ENCODE measurements at regions not wholly inside any gene's neighbourhood (a gene's known extent, or its start where the extent isn't known, plus 50 kb on each side); places are given as distances from the start of the nearest gene placed in this dataset.
"Not testable (repeated sequence)": the region's sequence is repeated elsewhere in the genome, so short reads cannot be mapped to it uniquely, and the experiment has no call there.

DNA sequence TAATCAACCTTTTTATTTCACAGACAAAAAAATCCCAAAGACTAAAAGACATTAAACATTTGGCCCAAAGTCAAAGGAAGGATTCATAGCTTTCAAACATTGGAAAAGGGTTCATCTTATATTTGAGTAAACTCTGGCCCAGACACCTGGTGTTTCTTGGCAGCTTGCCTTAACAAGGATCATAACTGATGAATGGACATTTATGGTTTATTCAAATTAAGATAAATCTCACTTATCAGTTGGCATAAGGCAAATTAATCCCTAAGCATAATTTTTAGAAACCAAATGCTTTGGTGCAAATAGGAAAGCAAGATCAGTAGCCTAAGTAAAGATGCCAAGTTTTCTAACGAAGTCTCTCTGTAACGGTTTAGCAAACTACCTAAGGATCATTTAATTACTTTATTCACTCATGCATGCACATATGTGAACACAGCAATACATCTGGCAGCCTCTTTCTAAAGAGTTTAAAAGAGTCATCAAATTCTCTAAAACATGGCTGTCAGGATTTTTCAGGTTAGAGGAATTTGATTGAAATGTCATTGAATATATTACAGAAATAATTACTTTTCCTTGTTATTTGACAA, 323.4 kb upstream of the RBMS1 start:
- DNase-seq: no peak

DNA sequence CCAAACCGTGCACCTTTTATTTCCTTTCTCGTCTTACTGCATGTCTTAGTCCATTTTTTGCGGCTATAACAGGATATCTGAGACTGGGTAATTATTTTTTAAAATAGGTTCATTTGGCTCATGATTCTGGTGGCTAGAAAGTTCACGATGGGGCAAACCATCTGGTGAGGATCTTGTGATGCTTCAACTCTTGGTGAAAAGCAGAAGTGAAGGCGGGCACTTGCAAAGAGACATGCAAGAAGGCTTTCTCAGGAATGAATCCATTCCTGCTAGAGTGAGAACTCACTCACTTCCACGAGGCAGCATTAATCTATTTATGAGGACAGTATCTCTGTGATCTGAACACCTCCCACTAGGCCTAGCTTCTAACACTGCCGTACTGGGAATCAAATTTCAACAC, 327.1 kb upstream of the RBMS1 start:
- DNase-seq: no peak

DNA sequence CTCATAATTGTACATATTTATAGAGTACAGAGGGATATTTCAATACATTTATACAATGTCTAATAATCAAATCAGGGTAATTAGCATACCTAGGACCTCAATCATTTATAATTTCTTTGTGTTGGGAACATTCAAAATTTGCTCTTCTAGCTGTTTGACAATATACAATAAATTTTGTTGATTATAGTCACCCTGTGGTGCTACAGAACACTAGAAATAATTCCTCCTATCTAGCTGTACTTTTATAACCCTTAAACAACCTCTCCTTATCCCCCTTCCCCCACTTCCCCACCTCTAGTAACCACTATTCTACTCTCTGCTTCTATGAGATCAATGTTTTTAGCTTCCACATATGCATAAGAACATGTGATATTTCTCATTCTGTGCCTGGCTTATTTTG, 328.4 kb upstream of the RBMS1 start:
- DNase-seq: no peak

DNA sequence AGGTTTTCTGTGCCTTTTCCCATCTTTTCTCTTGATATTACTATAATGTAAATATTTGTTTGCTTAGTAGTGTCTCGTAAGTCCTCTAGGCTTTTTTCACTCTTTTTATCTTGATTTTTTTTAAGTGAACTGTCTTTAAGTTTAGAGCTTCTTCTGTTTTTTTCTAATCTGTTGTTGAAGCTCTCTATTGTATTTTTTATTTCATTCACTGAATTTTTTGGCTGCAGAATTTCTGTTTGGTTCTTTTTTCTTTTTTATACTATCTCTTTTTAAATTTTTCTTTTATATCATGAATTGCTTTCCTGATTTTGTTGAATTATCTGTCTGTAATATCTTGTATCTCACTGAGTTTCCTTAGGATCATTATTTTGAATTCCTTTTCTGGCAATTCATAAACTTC, 331.8 kb upstream of the RBMS1 start:
- DNase-seq: no peak

DNA sequence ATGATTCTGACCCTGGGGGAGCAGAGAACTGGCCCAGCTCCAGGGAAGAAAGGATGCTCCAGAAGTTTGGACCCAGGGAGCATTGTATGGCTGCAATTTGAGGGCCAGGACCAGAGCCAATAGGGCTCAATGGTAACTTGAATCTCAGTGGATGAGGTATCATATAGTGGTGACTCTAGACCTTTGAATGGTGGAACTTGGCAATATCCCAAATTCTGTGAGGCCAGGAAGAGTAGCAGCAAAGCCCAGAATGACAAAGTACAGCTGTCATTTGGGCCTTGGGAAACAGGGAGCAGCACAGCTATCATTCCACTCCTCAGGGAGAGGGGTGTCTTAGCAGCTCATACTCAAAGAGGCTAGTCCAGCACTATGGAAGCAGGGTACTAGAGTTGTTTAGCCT, 332.9 kb upstream of the RBMS1 start:
- no peak for DNase-seq

- no peak for DNase-seq
These were observed 332.2 kb upstream of the TANK start for GRCh38 chr2:160828076-160828475.

GRCh38 chr2:160832381-160832780, 327.8 kb upstream of the TANK start:
- not testable (repeated sequence) for DNase-seq

DNA sequence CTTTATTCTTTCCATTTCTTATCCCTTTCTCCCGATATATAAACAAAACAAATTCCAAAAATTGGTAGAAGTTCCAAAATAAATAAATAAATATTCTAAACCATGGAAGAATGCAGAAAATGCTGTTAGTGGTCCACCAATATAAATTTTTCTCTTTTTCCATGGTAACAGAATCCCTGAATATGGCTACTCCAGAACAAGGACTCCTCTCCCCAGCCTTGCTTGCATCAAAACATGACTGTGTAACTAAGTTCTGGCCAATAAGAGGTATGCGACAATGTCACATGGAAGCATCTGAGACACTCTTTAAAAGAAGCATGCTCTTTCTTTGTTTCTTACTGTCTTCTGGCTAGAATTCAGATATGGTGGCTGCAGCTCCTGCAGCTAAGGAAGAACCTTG, 325.1 kb upstream of the TANK start:
- no peak for DNase-seq

- no peak for DNase-seq
These were observed 323.5 kb upstream of the TANK start for GRCh38 chr2:160836755-160837154.

DNA sequence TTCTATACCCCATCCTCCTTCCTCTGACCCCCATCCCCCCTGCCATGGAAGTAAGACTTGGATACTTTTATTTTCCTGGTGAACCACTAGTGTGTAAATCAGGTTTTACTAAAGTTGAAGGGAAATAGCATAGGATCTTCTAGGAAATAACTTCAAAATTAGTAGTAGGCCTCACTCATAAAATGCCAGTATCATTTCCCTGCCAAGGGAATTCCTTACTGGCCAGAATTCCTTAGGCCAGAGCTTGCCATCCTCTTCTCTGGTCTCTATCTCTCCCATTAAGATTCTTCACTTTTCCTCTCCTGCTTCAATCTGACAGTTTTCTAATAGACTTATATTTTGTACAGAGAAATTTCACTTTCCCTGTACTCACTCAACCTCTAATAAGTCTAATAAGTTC, 322.8 kb upstream of the TANK start:
- no peak for DNase-seq

- no peak for DNase-seq
These were observed 322.1 kb upstream of the TANK start for GRCh38 chr2:160838147-160838546.

GRCh38 chr2:160838691-160839090, 321.5 kb upstream of the TANK start:
- no peak for DNase-seq

- DNase-seq: no peak
These were observed 317.9 kb upstream of the TANK start for GRCh38 chr2:160842286-160842685.

DNA sequence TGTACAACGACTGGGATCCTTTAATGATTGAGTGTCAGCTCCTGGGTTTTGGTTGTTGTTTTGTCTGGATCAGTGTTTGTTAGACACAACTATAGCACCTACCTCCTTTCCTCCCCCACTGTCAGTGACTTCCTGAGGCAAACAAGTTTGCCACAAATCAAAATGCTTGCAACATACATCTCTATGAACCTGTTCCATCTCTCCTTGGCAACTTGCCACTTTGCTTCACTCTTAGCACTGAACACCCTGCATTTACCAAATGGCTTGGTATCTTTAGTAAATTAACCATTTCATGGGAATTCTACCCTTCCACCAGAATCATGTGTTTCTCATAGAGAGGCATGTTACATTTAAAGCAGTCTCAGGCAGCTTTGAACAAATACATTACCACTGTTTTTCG, 301.1 kb upstream of the TANK start:
- DNase-seq: no peak

DNA sequence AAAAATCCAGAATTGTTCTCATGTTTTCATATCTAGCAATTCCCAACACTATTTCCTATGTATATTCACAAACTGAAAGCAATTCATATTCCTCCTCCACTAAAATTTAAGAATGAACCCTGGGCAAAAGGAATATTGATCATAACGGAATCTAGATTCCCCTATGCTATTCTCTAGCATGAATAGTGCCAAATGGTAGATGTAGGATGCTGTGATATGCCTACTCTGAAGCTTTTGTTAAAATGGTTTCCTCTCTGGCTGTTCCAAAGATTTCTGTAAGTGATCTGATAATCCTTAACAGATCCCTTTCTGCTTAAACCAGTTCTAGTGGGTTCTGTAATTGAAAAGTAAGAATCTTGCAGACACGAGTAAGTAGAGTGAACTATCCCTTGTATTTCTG, 298.0 kb upstream of the TANK start:
- no peak for DNase-seq

DNA sequence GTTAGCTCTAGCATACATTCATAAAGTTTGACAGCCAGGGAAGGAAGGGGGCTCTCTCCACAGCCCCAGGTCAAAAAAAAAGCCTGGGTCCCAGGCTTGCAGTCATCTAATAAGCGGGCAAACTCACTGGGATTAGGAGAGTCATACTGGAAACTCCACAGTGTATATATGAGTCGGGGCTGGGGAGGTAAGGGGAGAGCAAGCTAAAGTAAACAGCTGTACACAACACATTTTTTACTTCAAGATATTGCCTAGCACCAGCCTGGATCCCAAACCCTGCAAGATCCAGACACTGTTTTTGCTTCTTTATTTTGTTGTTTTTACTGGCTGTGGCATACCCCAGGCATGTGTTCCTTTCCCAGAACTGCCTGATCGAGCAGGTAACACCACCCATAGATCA, 291.3 kb upstream of the TANK start:
- no peak for DNase-seq

- no peak for DNase-seq
These were observed 290.8 kb upstream of the TANK start for GRCh38 chr2:160869411-160869810.

GRCh38 chr2:160870729-160871465, 289.3 kb upstream of the TANK start:
- no peak for DNase-seq

DNA sequence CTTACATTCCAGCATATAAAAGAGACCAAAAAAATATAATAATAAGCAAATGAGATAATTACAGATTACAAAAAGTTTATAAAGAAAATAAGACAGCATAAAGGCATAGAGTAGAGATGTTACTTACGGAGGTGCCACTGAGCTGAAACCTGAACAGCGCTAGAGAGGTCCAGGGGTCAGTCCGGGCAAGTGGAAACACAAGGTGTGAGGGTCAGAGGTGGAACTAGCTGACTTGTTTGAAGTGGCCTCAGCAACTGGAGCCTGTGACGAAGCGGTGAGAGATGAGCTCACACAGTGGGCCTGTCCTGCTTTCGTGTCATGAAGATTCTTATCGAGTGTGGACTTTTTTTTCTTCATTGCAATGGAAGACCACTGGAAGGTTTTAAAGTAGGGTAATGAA, 288.3 kb upstream of the TANK start:
- no peak for DNase-seq

- DNase-seq: no peak
These were observed 284.2 kb upstream of the TANK start for GRCh38 chr2:160876029-160876428.

DNA sequence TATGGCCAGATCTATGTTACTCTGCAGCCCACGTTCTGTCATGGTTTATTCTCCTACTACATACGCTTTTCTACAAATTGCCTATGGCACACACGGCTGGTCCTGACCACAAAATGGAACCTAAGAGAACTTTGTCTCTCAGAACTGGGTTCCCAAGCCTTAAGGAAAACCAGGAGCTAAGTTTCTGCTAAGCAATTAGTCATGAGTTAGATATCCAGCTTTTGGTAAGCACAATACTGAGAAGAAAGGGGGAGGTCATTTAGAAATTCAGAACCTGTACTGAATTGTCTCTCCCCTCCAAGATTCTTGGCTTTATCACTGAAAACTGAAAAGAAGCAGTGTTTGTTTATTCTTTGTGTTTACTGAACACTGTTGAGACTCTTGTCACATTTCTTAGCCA, 283.5 kb upstream of the TANK start:
- DNase-seq: no peak

GRCh38 chr2:160878618-160879017, 281.6 kb upstream of the TANK start:
- no peak for DNase-seq

DNA sequence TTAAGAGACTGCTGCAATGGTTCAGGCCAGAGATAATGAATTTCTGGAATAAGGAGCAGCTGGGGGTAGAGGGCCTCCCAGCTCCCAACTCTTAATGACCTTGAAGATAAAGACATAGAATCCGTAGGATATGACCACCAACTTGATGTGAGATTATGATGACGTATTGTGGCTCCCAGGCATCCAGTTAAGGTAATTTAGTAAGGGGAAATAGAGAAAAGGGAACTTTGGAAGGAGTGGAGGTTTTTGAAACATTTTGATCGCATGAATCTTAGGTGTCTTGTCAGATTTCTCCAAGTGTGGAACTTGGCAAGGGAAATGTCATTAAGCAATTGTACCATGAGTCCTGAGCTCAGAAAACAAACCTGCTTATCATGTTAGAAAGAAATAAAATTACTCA, 277.3 kb upstream of the TANK start:
- DNase-seq: no peak

- DNase-seq: no peak
These were observed 276.2 kb upstream of the TANK start for GRCh38 chr2:160884056-160884455.
